A172 (cell line): ENCODE measurements at regions not wholly inside any gene's neighbourhood (a gene's known extent, or its start where the extent isn't known, plus 50 kb on each side); places are given as distances from the start of the nearest gene placed in this dataset.
"Not testable (repeated sequence)": the region's sequence is repeated elsewhere in the genome, so short reads cannot be mapped to it uniquely, and the experiment has no call there.

Experiments
- DNase-seq: peaks from one replicate; pipeline ENCODE4 v3.0.0-alpha.2; 2015; ENCODE audit warnings: low spot score

DNA sequence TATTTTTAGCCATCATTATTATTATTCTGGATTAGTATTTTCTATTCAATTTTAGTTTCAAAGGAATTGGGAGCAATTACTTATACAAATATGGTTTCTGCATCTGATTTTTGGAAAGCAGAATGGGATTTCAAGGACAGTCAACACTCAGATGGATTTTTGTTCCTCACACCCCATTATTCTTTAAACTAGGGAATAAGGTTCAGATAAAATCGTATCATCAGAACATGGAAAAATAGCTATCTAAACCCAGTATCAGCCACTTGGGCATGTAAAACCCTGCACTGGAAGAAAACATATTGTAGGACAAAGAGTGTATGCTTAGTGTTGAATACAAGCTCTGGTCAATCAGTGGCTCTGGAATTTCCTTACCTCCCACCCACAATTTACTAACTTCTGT is 452.5 kb downstream of the ZNF516 start:
- DNase-seq: no peak

DNA sequence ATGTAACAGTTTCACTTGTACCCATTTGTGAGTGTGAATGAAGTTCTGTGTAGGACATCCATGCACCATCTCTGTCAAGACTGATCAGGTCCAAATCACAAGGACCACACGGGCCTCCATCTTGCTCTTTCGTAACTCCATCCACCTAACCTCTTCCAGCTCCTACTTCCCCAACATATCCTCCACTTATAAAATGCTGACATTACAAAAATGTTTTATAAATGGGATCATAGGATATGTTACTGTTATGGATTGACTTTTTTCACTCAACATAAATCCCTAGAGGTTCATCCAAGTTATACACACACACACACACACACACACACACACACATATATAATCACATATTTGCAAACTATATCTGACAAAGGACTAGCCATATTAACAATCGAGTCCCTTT is 476.8 kb downstream of the ZNF516 start:
- DNase-seq: no peak

DNA sequence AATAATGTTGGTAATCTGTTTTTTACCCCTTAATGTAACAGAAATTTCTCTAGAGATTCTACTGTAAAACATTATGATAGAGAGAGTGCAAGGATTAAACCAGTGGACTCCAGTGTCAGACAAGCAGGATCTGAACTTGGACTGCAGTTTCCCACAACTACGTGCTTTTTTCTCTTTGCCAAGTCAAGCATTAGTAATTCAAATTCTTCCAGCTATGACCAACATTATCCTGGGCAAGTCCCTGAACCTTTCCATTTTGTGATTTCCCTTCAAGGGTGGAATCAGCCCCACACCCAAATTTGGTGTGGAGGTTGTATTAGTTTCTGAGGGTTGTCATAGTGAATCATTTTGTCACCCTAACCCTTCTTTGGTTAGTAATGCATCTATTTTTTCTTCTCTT is 482.0 kb downstream of the ZNF516 start:
- DNase-seq: no peak

DNA sequence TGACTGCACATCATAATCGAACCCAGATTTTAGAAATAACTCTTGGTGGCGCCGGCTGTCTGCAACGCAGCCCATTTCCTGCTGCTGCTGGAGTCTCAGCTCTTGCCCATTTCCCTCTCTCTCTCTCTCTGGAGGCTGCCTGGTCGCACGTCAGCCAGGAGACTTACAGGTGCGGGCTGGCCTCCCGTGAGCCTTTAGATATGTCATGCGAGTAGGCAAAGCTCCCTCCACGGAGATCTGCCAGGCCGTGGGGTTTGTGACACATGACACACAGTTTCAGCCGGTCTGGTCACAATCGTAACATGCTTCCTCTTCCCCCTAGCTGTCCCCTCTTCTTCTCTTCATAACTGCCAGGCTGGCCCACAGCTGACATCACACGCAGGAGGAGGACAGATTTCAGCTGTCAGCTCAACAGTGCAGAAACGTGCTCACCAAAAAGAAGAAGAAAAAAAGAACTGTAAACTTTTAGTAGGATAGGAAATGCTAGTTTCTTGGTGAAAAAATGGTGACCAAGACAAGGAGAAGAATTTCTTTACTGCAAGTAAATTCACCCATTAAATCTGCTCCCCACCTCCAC is 489.3 kb downstream of the ZNF516 start:
- no peak for DNase-seq

DNA sequence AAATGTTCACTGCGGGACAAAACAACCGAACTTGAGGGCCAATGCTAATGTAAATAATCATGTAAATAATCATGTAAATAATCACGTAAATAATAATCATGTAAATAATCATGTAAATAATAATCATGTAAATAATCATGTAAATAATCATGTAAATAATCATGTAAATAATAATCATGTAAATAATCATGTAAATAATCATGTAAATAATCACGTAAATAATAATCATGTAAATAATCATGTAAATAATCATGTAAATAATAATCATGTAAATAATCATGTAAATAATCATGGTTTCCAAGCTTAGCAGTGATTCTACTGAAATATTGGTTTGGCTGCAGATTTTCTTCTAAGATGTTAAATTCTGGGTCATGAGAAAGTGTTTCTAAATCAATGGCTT is 507.1 kb downstream of the ZNF516 start:
- not testable (repeated sequence) for DNase-seq

DNA sequence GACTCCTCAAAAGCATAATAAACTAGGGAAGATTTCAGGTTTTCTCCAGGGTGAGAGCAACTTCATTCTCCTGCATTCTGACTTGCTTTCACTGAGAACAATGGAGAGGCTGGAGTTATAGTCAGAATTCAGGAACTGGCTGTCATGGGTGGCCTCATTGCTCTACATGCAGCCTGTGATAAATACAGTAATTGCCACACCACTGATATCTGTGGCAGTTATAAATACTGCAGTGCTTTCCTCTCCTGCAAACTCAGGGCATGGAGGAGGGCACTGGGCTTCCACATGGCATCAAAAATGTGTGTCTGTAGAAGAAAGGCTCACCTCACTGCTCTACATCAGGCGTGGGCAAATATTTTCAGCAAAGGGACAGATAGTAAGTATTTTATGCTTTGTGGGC is 510.2 kb downstream of the ZNF516 start:
- DNase-seq: no peak

DNA sequence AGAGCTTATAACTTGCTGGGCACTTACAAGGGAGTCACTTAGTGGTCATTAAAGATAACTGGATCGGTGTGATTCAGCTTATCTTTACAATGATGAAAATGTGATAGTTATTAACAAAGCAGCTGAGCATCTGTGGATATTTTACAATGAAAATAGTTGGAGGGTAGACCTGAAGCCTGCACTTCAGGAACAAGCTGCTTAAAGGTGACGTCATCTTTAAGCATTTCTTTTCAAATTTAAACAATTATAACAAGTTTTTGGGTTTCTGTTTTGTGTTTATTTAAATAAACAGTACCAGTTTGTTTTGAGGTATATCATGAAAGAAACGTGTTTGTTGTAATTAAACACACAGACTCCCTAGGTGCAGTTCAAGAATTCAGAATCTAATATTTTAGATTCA is 513.9 kb downstream of the ZNF516 start:
- DNase-seq: no peak

DNA sequence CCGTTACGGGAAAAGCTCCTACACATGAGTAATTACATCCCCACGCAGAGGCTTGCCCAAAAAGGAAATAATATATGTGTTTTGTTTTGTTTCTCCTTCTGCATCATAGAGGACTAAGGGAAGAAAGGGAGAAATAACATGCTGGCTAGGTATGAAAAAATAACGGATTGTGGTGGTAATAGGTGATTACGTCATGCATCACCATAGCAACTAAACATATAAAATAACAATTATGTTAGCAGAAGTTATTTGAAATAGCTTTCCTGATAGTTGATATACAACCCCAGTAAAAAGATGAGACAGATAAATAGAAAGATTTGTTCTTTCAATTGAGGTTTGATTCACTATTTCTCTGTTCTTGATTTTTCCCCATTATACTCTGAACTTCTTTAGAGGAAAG is 518.0 kb downstream of the ZNF516 start:
- DNase-seq: no peak

DNA sequence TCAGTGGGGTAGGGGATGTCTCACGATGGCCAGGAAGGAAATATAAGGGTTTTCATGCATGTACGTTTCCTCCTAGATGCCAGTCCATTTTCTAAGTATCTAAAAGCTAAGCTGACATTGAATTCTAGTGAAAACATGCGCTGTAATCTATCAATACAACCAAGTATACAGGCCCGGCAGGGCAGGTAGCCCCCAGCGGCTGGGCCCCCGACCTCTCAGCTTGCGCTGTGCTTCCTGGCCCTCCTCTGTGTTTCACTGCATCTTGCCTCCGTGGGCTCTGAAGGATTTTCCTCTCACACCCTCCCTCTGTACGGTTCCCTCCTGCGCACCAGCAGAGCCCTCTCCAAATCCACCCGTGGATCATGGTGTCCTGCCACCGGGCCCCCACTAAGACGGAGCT is 524.8 kb downstream of the ZNF516 start:
- no peak for DNase-seq

DNA sequence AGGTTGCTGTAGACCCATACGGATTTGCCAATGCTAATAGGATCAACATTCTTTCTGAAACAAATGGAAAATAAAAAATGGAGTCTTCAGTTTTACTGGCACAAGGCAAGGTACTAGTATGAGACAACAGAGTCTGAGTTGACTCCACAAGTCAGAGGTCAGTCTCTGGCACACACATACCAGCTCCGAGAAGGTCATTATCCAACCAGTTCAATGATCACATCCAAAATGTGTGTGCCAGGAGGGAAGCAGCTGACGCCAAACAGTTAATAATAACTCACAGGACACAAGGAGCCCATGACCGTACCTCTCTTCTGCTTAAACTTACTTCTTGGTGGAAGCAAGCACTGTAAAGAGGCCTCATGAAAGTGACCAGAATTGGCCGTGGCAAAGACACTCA is 528.6 kb downstream of the ZNF516 start:
- DNase-seq: no peak

DNA sequence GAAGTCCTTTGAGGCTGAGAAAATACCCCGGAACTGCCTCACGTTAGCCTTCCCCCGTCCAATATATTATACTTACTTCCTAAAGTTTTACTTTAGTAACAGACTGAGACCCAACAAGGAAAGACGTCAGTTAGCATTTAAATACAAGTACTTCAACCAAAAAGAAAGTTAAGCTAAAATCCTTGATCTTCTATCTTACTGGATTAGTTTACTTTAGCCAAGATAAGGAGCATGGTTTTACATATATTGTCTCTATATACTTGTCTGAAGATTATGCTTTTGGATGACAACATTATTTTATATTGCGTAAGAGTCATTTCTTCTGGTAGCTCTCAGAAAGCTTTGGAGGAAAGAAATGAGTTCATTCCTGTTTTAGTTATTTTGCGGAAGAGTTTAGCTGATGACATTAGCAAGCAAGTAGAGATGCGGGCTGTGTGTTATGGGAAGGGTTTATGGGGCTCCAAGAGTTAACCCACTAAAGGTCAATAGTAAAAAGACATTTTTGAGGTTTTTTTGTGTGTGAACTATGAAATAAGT is 532.9 kb downstream of the ZNF516 start:
- DNase-seq: no peak

DNA sequence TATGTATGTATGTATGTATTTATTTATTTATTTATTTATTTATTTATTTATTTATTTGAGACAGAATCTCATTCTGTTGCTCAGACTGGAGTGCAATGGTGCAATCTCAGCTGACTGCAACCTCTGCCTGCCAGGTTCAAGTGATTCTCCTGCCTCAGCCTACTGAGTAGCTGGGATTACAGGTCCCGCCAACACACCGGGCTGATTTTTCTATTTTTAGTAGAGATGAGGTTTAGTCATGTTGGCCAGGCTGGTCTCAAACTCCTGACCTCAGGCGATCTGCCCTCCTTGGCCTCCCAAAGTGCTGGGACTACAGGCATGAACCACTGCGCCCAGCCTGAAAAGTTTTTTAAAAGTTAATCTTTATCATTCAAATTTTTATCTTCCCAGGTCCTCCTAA is 532.9 kb upstream of the SMIM21 start:
- not testable (repeated sequence) for DNase-seq

DNA sequence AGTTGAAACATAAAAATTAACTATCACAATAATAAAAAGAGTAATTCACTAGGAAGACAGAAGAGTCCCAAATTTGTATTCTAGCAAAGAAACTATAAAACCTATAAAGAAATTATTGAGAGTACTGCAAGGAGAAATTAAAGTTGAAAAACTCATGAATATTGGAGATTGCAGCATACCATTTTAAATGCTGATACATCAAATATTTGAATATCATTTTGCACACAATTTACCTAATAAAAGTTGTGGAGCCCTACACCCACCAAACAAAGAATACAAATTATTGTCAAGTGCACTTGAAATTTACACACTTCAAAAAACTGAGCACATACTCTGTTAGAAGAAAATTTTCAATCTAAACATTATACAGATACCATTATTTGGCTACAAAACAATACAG is 531.6 kb upstream of the SMIM21 start:
- DNase-seq: no peak

DNA sequence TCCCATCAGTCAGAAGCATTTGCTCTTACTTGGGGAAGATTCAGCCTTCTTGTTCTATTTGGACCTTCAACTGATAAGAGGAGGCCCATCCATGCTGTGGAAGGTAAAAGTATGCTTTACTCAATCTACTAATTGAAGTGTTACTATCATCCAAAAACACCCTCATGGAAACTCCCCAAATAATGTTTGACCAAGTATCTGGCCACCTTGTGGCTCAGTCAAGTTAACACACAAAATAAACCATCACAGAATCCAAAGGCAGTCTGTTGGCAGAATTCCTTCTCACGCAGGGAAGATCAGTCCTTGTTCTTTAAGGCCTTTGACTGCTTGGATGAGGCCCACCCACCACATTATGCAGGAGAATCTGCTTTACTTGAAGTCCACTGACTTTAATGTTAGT is 531.2 kb upstream of the SMIM21 start:
- no peak for DNase-seq

DNA sequence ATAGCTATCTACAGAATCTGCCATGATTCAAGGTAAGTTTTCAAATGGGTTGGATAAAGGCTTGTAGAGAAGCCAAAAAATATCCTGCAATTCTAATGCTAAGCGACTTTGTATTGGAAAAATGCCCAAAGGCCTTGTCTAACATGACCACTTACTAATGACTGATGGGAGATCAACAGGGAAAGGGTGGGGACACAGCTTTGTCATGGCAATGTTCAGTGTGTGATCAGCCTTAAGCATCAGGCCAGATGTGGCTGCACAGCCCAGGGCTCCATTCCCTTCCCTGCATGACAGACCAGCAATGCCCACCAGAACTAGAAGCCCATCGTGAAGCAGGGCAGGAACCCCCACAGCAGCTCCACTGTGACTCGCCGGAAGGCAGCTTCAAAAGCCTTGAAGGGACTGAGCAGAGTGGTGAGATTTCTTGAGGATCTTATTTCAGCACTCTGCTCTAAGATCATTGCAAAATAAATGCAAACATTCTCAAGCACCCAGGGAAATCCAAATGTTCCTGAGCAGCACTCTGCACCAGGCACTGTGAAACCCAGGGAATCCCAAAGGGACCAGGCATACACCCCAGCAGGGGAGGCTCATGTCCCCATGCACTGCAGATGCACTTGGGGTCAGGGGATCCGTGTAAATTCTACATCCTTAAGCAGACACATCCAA is 517.9 kb upstream of the SMIM21 start:
- DNase-seq: no peak

DNA sequence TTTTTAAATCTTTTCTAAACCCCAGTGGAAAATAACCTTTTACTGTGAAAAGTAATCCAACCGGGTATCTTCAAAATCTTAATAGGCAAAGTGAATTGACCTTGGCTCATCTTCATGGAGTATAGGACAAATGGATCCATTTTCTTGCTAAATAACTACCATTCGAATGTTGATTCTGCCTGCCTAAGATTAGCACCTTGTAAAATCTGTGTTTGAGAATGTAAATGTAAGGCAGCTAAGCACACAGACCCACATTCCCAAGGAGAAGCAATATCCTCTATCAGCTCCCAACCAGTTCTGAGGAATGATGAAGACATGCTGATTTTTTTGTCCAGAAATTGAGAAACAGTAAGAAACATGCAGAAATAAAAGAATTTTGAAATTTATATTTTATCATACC is 509.8 kb upstream of the SMIM21 start:
- no peak for DNase-seq

DNA sequence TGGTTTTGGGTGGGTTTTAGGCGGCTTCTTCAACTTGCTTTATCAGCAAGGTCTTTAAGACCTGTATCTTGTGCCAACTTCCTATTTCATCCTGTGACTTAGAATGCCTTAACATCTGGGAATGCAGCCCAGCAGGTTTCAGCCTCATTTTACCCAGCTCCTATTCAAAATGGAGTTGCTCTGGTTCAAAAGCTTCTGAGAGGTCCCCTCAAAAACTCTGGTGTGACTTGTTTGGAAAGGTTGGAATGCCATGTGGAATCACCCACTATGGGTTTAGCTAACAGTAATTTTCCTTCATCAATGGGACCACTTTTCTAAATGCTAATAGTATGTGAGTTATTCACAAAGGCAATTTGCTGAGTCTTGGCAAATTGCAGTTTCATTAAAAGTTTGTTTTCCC is 509.4 kb upstream of the SMIM21 start:
- no peak for DNase-seq

DNA sequence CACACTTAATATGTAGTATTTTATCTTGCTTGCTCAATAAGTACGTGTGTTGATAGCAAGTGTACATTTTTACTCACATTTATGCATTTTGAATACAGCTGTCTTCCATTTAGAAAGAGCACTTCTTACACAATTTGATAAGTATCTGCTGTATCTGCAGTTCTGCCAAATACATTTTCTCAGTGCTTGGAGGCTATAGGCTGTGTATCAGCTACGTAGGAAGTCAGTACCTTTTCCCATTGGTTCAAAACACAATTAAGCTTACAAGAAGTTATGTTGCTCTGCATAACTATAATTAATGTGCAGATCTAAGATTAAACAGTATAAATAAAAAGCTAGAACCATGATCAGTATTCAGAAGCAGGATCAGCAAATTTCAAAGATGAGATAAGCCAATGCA is 503.6 kb upstream of the SMIM21 start:
- DNase-seq: no peak

DNA sequence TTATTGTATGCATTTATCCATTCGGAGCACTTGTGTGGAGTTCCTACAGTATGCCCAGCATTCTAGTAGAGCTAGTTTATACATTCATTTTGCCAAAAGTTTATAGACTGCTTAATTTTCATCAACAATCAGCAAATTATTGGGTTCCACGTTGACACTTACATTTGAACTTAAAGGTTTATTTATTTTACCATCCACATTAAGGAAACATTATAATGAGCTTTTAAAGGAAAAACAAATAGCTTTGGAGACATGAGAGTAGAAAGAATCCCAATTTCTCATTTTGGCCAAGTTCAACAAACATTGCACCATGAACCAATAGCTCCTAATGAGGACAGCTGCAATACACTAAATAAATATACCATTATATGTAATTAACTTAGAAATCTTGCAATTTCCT is 501.2 kb upstream of the SMIM21 start:
- no peak for DNase-seq

DNA sequence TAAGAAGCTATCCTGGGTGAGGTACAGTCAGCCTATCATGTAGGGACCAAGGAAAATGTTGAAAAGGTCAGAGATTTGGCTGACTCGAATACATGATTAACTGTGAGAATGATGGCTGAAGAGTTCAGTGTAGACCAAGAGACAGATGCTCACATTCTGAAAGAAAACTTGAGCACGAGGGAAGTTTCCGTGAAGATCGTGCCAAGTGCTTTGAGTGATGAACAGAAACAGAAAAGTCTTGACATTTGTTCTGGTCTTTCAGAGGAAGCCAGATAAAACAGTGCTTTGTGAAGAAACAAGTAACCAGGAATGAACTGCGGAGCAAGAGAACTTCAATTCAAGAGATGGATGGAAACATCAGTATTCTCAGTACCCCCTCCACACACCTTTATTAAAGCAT is 500.3 kb upstream of the SMIM21 start:
- no peak for DNase-seq

DNA sequence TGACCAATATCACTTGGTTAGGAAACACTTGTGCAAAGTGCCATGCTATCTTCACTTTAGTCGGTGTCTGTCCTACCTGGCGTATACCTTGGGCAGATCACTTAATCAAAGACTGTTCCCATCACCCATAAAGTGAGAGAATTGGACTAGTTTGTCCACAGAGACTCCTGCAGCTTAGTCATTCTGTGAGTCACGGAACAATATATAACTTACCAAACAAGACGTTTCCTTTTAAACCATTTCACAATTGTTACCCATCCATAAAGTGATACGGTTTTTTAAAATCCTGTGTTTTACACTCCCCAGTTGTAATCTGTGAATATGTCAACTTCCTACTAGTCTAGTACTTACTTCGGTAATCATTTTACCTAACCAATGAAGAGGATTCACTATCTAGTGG is 499.3 kb upstream of the SMIM21 start:
- peak; percentile 40 for DNase-seq

DNA sequence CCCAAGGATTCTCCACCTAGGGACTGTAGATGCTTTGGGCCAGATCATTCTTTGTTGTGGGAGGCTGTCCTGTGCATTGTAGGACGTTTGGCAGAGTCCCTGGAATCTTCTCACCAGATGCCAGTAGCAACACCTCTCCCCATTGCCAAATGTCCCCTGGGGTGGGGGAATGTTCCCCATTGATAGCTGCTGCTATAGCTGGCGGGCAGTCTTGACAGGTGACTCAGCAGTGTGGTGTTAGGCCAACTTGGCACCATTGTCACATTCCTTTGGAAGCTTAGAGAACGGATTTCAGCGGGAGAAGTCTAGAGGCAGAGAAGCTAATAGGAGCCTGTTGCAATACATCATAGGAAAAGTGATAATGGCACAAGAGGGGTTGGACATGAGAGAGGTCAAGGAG is 495.7 kb upstream of the SMIM21 start:
- DNase-seq: peak; percentile 92

DNA sequence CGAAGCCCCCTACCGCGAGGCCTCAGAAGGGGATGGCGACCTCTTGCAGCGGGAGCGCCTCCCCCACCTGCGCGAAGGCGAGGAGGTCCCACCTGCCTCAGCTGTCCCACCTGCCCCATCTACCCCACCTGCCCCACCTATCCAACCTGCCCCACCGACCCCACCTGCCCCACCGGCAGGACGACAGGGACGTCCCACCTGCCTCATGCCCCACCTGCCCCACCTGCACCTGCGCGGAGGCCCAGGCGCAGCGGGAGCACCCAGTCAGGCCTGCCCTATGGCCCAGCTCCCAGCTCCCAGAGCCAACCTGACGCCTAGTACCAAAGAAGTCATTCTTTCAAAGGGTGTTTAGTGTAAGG is 489.1 kb upstream of the SMIM21 start:
- no peak for DNase-seq
